Esophagus squamous epithelium (tissue), 4 donors: ENCODE measurements at regions not wholly inside any gene's neighbourhood (a gene's known extent, or its start where the extent isn't known, plus 50 kb on each side); places are given as distances from the start of the nearest gene placed in this dataset.

Experiments used
- CTCF ChIP-seq, 6 experiments: fragments of 450-650 bp in 4 of 6; fragments of 200-600 bp in 2 of 6; sonication (generic) in 2 of 6; IDR thresholded peaks; one replicate each; pipeline ENCODE4 v1.5.1; 2016 to 2019; ENCODE audit warnings: antibody characterized with exemption in 6 of 6, mild to moderate bottlenecking in 4 of 6, moderate library complexity in 4 of 6
- POLR2A ChIP-seq, 4 donors: fragments of 450-650 bp; IDR thresholded peaks; one replicate each; pipeline ENCODE4 v1.6.1; 2017; ENCODE audit warnings: antibody characterized with exemption in 4 of 4, mild to moderate bottlenecking in 4 of 4, moderate library complexity in 3 of 4

GRCh38 chr7:31455844-31456243 lies 58.0 kb upstream of the ITPRID1 start:
- TF ChIP-seq POLR2A (IDR thresholded peaks at IDR 0.05) (no peak), CTCF (IDR thresholded peaks at IDR 0.05) (no peak)
